ENCODE measurements at regions not wholly inside any gene's neighbourhood (a gene's known extent, or its start where the extent isn't known, plus 50 kb on each side); places are given as distances from the start of the nearest gene placed in this dataset.

DNA sequence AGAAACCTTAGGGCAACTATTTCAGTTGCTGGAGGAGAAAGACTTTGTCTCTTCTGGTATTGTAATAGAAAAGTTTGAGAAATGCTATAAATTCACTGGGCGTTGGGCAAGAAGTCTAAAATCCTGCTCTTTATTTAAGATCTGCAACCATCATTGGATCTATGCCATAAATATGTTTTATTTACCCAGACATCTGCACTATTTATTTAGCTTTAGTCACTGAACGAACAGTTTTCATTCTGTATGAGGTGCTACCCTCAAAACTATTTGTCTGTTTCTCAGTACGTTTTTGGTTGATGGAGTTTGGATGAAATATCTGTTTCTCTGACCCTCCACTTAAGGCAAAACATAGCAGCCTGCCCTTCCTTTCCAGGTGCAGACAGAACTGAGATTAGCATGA is 171.5 kb downstream of the SNX19 start:
- no peak for DNase-seq

DNA sequence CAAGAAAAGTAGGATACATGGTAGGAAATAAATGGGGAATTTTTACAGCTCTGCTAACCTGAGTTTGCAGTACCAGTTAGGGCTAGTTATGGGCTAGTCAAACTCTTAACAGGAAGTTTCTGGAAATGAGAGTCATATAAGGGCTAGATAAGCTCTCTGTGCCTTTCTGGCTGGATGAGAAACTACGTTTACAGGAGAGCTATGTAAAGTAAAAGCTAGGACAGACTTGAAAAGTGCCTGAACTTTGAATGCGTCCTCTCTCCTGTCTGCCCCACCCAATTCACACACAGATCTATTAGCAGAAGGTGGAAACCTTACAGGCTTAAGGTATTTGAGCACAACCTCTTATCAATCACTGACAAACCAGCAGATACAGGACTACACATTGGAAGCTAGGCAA is 167.1 kb downstream of the SNX19 start:
- DNase-seq, result no peak

- DNase-seq, result no peak
Observed at GRCh38 chr11:130760515-130761125, 155.7 kb downstream of the SNX19 start.

DNA sequence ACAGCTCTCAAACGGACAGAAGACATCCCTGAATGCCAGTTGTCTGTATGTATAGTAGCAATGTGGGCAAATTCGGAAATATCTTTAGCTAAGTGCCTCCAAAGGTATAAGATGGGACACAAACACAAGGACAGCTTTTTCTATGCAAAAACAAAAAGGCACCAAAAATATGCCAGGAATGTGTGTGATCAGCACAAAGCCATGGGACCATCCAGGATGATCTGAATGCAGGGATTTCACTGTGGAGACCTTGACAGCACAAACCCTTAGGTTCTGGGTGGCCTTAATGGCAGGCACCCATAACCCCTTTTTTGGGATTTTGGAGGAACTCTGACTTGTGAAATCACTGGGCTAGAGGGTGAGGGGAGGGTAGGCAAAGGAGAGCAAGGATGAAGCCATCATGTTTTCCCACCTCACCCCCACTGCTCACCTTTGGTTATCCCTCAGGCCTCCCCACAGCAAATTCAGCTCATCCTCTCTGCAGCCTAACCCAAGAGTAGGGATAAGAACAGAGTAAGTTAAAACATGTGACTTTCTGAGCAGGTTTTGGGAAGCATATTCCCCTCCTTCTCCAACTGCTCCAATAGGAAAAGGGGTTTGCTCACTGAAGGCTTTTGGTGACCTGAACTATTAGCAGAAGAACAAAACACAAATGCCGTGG is 154.6 kb downstream of the SNX19 start:
- no peak for DNase-seq

GRCh38 chr11:130762638-130763037 is 153.6 kb downstream of the SNX19 start:
- DNase-seq, result no peak

DNA sequence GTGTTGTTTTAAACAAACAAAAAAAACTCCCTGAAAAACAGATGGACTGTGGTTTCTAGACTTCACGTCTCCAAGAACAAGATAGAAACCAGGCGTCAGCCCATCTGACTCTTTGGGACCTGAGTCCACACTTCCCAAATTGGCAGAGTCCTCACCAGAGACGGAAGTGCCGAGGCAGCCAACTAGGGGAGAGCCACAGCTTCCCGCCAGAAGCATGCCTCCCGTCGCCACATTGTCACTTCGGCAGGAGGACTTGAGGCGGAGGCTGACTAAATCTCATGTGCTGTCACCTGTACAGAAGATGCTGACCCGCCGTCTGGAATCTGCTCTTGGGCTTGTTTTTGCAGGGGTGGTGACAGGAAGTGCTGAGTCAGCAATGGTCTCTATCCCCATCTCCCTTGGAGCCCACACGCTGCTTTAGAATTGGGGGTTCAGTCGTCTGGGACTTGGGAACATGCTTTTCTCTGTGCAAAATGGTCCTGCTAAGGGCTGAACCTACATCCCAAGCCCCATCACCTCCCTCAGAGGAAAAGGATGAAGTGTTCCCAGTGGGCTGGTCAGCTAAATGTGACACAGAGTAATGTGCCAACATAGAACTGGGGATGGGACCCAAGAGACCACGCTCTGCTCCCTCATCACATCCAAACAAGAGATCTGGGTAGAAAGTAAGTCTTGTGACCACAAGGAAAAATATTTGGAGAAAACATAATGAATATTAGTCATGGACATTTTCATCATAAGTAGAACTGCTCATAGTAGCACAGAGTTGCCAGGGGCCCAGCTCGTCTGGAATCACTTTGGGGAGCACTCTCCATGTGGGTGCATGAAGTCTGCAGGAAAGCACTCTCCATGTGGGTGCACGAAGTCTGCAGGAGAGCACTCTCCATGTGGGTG is 152.9 kb downstream of the SNX19 start:
- DNase-seq, result no peak

DNA sequence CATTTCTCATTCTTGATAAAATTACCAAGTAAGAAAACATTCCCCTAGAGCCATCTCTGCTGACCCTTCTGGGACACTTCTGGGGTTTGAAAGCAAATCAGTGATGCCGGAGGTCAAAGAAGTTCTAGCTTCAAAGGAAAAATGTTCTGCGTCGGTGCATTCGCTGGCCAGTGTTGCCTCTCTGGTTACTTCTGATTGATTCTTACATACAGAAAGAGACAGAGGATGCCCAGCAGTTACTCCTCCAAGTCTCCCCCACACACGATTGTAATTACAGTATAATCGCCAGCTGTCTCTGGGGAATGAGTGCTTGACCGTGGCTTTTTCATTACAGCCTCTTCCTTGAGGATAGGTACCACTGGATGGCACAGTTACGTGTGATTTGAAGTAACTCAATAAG is 150.9 kb downstream of the SNX19 start:
- no peak for DNase-seq

- no peak for DNase-seq
Observed at GRCh38 chr11:130765951-130766649, 150.2 kb downstream of the SNX19 start.

GRCh38 chr11:130766650-130767565 is 149.4 kb downstream of the SNX19 start:
- no peak for DNase-seq

GRCh38 chr11:130769782-130770535 is 146.3 kb downstream of the SNX19 start:
- DNase-seq, result no peak

- DNase-seq, result no peak
Observed at GRCh38 chr11:130771708-130772107, 144.6 kb downstream of the SNX19 start.

- DNase-seq, result peak in 1 of 4 experiments; percentile 2
Observed at GRCh38 chr11:130772266-130773227, 143.7 kb downstream of the SNX19 start.

DNA sequence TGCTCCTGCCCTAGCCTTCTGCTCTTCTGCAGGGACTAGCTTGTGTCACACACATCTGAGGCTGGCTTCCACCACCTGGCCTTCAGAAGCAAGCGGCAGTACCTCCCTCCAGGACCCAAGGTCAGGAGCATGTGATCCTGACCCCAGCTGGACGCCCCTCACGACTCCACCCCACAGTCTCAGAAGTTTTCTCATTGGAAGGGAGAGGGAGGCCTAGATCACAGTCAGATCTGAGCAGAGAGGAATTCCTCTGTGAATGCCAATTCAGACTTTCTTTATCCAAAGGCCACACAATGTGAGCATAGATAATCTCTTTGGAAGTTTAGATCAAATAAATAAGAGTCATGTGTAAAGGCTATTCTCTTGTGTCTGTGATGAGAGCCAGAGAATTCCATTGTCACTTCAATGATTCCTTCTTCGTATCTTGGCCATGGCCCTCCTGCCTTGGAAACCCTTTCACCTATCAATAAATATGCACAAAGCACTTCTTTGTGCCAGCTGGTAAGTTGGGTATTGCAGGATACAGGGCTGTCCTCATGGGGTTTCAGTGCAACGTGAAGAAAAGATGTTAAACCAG is 142.9 kb downstream of the SNX19 start:
- DNase-seq, result no peak

- no peak for DNase-seq
Observed at GRCh38 chr11:130774703-130775102, 141.6 kb downstream of the SNX19 start.

DNA sequence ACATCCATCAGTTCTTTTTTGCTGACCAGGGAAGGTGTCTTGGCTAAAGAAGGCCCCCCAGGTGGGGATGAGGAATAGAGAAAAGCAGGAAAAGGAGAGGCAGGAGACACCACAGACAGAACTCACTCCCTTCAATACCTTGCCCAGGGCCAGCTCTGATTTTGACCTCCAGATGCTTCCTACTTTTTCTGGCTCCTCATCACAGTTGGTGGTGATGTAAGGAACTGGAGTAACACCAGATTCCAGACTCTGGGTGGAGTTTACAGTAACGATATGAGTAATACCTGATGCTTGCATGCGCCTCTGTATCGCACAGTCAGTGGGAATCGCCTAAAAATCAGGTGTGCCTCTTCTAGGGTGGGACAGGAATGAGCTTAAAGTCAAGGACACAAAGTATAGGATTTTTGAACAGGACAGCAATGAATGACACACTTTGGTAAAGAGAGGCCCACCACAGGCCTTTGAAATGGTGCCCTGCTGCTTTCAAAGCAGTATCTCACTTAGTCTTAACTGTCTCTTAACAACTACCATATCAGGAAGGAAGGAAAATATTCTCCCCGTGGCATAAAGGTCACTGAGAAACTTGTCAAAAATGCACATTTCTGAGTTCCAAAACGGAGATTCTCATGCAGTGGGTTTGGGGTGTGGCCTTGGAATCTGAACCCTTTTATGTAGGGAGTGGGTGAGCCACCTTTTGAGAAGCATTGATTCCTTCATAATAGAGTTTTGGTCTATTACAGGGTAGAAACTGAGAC is 140.8 kb downstream of the SNX19 start:
- DNase-seq, result no peak

GRCh38 chr11:130776061-130776419 is 140.2 kb downstream of the SNX19 start:
- DNase-seq, result no peak

GRCh38 chr11:130778026-130778425 is 138.3 kb downstream of the SNX19 start:
- no peak for DNase-seq

GRCh38 chr11:130778705-130779104 is 137.6 kb downstream of the SNX19 start:
- no peak for DNase-seq

DNA sequence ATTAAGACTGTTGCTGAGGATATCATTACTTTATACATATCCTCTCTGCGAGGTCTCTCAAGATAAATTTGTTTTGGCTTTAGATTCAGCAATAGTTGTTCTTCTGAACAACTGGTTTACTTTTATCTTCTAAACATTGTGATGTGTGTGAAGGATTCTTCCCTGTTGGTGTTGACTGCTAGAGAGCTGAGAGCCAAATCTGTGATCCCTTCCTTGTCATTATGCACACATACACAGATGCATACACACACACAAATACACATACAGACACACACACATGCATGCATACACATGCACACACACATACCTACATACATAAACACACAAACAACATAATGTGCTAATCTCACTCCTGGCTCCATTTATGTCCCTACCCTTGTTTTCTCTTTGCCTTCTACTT is 137.0 kb downstream of the SNX19 start:
- no peak for DNase-seq
